ENCODE measurements at regions not wholly inside any gene's neighbourhood (a gene's known extent, or its start where the extent isn't known, plus 50 kb on each side); places are given as distances from the start of the nearest gene placed in this dataset.

DNA sequence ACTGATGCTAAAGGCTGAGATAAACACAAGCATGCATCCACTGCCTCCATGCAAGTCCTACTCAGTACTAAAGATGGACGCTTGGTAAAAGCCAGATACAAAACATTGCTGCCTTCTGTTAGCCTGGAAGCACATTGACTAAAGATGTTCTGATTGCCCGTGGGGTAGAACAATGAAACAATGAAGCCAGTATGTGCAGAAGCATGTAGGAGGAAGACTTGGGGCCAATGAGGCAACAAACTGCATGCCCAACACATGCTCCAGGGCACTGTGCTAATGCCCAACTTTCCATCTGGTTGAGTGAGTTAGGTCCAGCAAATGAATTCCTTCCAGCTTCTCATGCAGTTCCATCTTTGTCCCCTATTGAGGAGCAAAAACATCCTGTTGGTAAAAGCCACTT is 1245.5 kb downstream of the GATA3 start:
- TF ChIP-seq, protein P1, sequence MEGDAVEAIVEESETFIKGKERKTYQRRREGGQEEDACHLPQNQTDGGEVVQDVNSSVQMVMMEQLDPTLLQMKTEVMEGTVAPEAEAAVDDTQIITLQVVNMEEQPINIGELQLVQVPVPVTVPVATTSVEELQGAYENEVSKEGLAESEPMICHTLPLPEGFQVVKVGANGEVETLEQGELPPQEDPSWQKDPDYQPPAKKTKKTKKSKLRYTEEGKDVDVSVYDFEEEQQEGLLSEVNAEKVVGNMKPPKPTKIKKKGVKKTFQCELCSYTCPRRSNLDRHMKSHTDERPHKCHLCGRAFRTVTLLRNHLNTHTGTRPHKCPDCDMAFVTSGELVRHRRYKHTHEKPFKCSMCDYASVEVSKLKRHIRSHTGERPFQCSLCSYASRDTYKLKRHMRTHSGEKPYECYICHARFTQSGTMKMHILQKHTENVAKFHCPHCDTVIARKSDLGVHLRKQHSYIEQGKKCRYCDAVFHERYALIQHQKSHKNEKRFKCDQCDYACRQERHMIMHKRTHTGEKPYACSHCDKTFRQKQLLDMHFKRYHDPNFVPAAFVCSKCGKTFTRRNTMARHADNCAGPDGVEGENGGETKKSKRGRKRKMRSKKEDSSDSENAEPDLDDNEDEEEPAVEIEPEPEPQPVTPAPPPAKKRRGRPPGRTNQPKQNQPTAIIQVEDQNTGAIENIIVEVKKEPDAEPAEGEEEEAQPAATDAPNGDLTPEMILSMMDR (IDR thresholded peaks at IDR 0.05): no peak
- TF ChIP-seq POLR2A (IDR thresholded peaks at IDR 0.05): no peak
- TF ChIP-seq EP300 (IDR thresholded peaks at IDR 0.05): no peak
- 84 to 91% (median 86%) methylated on average over 2 of the region's 2 CpGs for WGBS, 3 donors

DNA sequence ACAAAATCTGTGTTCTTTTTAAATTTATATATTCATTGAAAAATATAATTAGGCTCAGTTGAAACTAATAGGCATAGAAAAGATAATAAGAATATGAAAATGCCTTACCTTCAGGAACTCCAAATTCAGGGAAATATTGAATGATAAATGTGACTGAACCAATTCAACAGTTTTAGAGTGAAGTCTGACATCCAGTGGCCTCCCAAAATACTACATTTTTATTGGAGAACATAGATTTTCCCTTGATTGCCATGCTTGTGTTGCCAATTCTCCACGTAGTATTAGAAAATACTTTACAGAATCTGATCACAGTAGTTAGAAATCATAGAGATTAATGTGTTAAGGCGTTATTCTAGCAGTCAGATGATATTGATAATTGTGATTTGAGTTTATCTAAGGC is 1246.7 kb downstream of the GATA3 start:
- Histone ChIP-seq H3K36me3 (no peaks in the 10 kb centered on the region), H3K27me3 (no peaks in the 10 kb centered on the region), H3K9me3 (no peaks in the 10 kb centered on the region), H3K27ac (no peak overlapping the region), H3K4me3 (no peak overlapping the region), H3K4me1 (ENCODE audit: insufficient read depth) (no peaks in the 10 kb centered on the region)
- 39 to 54% (median 42%) methylated on average over 2 of the region's 2 CpGs for WGBS, 3 donors
- intact Hi-C loops (cut with DNase I): no loop called here
- TF ChIP-seq POLR2A (IDR thresholded peaks at IDR 0.05) (no peak), EP300 (IDR thresholded peaks at IDR 0.05) (no peak)
- TF ChIP-seq, protein P1 (IDR thresholded peaks at IDR 0.05): no peak
- no peak for DNase-seq

More for the DNA sequence above, 1245.5 kb downstream of the GATA3 start:
- H3K4me3 ChIP-seq: no peak overlapping the region
- no peaks in the 10 kb centered on the region for H3K36me3 ChIP-seq
- no peak overlapping the region for H3K27ac ChIP-seq
- H3K4me1 ChIP-seq (ENCODE audit: insufficient read depth): no peaks in the 10 kb centered on the region
- H3K27me3 ChIP-seq: no peaks in the 10 kb centered on the region
- DNase-seq: no peak
- no peaks in the 10 kb centered on the region for H3K9me3 ChIP-seq
- intact Hi-C loops (cut with DNase I): no loop called here

DNA sequence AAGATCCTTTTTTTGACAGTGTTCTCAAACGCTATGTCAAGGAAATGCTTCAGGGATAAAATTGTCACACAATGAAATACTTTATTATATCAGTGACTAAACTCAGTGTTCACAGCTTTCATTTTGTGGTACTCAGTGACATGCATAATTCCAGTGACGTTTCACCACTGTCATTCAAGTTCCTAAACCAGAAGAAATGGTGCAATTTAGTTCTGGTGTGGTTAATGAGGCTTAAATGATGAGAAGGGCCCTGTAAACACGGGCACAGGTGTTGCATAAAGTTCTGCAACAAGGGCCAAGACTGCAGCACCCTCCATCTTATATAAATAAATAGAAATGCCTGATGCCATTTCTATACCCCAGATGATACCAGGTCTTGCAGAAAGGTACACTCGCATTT is 1247.1 kb downstream of the GATA3 start:
- H3K36me3 ChIP-seq: no peaks in the 10 kb centered on the region
- intact Hi-C loops (cut with DNase I): no loop called here
- no peak for DNase-seq

DNA sequence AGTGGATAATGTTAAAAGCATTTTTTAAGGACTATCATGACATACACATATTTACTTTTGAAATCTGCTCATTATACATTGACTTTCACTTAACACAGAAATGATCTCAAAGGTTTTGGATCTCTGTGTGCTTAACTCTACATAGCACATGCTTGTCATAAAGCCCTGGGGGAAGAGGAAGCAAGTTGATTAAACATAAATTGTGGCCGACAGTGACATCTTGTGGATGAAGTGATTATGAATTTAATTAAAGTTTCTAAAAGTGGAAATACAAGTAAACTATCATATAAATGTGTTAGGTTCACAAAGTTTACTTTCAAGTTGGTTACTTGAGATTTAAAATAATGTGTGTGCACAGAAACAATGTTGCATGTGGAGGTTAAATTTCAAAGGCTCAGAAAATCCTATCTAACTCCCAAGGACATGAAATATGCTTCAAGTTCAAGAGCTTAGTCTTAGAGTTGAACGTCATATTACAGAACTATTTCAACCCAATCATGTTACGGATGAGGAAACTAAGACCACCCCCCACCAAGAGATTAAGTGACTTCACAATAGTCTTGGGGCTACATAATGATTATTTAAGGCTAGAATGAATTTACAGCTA is 1247.8 kb downstream of the GATA3 start:
- intact Hi-C loops (cut with DNase I): no loop called here
- TF ChIP-seq, protein P1 (IDR thresholded peaks at IDR 0.05): no peak
- no peak for TF ChIP-seq POLR2A (IDR thresholded peaks at IDR 0.05)
- TF ChIP-seq EP300 (IDR thresholded peaks at IDR 0.05): no peak
- WGBS, 3 donors: 20 to 31% (median 23%) methylated on average over 3 of the region's 3 CpGs
- H3K9me3 ChIP-seq: no peaks in the 10 kb centered on the region
- H3K4me3 ChIP-seq: no peak overlapping the region
- H3K27me3 ChIP-seq: no peaks in the 10 kb centered on the region
- no peak overlapping the region for H3K27ac ChIP-seq
- no peaks in the 10 kb centered on the region for H3K36me3 ChIP-seq
- no peaks in the 10 kb centered on the region for H3K4me1 ChIP-seq (ENCODE audit: insufficient read depth)
- DNase-seq: no peak

More for the DNA sequence above, 1247.1 kb downstream of the GATA3 start:
- WGBS, 3 donors: 60 to 63% (median 62%) methylated on average over 4 of the region's 4 CpGs
- Histone ChIP-seq H3K4me1 (ENCODE audit: insufficient read depth) (no peaks in the 10 kb centered on the region), H3K9me3 (no peaks in the 10 kb centered on the region), H3K27ac (no peak overlapping the region), H3K4me3 (no peak overlapping the region), H3K27me3 (no peaks in the 10 kb centered on the region)
- TF ChIP-seq EP300 (IDR thresholded peaks at IDR 0.05) (no peak), POLR2A (IDR thresholded peaks at IDR 0.05) (no peak)
- TF ChIP-seq, protein P1 (IDR thresholded peaks at IDR 0.05): no peak
